Body of pancreas (tissue), 4 donors: ENCODE measurements at regions not wholly inside any gene's neighbourhood (a gene's known extent, or its start where the extent isn't known, plus 50 kb on each side); places are given as distances from the start of the nearest gene placed in this dataset.

Experiments used
- ATAC-seq: fragments of 150-250 bp; one replicate; pipeline ENCODE4 v1.9.1; 2016
- DNase-seq, 4 donors: peaks; one replicate each; pipeline ENCODE4 v3.0.0-alpha.2; 2019
- H3K27ac ChIP-seq, 4 donors: fragments of 200-600 bp; sonication (generic); 1 replicate in 3 of 4; 2 replicates in 1 of 4; pipeline versions ENCODE4 v1.5.1 to v1.6.1; 2016 to 2019; ENCODE audit warnings: mild to moderate bottlenecking in 1 of 4, mixed read lengths in 1 of 4, moderate library complexity in 1 of 4
- H3K27me3 ChIP-seq, 2 donors: fragments of 200-600 bp; sonication (generic); one replicate each; pipeline ENCODE4 v1.6.0; 2016; ENCODE audit warnings: mild to moderate bottlenecking in 1 of 2
- H3K36me3 ChIP-seq, 2 donors: fragments of 200-600 bp; sonication (generic); replicated peaks in 1 of 2; 2 replicates each; pipeline ENCODE4 v1.5.1; 2016; ENCODE audit warnings: low read depth in 2 of 2; ENCODE audit not compliant: insufficient read depth in 1 of 2
- H3K4me1 ChIP-seq: fragments of 200-600 bp; sonication (generic); one replicate; pipeline ENCODE4 v1.6.0; 2016
- H3K4me3 ChIP-seq, 2 donors: fragments of 200-600 bp; sonication (generic); 1 replicate in 1 of 2; 2 replicates in 1 of 2; pipeline ENCODE4 v1.5.1; 2016 to 2019
- H3K9me3 ChIP-seq, 3 donors: fragments of 200-600 bp; sonication (generic); 1 replicate in 2 of 3; 2 replicates in 1 of 3; pipeline ENCODE4 v1.5.1; 2016
- POLR2A ChIP-seq, 3 donors: fragments of 450-650 bp; IDR thresholded peaks; one replicate each; pipeline ENCODE4 v1.6.1; 2016; ENCODE audit warnings: antibody characterized with exemption in 3 of 3, mild to moderate bottlenecking in 2 of 3
- WGBS, 2 donors: methylation state at CpG; one replicate each; pipeline ENCODE4 v1.1.5; 2017; 5-methylcytosine and 5-hydroxymethylcytosine counted together
- intact Hi-C: fragments of 100-400 bp; cut with DNase I; formaldehyde crosslinking; loops from one replicate; pipeline ENCODE4 v1.15.1; 2023
- TF ChIP-seq, protein P1 (sequence below), 7 experiments: fragments of 450-650 bp in 4 of 7; fragments of 200-600 bp in 3 of 7; sonication (generic) in 3 of 7; IDR thresholded peaks; one replicate each; pipeline ENCODE4 v1.5.1; 2016 to 2019; ENCODE audit warnings: antibody characterized with exemption in 7 of 7

DNA sequence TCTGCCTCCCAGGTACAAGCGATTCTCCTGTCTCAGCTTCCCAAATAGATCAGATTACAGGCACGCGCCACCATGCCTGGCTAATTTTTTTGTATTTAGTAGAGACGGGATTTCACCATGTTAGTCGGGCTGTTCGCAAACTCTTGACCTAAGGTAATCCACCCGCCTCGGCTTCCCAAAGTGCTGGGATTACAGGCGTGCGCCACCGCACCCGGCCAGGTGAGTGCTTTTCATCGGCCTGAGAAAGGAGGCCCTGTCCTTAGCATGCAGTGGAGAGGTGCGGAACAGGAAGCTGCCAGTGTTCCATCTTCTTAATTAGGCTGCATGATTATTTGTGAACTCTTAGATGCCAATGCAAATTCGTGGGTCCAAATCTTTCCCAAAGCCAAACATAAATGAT lies 125.7 kb upstream of the THSD7B start:
- Histone ChIP-seq H3K9me3 (no peaks in the 10 kb centered on the region), H3K36me3 (no peaks in the 10 kb centered on the region), H3K4me3 (no peak overlapping the region), H3K27me3 (no peaks in the 10 kb centered on the region), H3K27ac (no peak overlapping the region), H3K4me1 (no peaks in the 10 kb centered on the region)
- 79 to 90% methylated on average over 13 to 15 of the region's 15 CpGs for WGBS, 2 donors
- ATAC-seq (no peak), DNase-seq (no peak)
- intact Hi-C loops: no loop called here
- no peak for TF ChIP-seq POLR2A (IDR thresholded peaks at IDR 0.05)
- TF ChIP-seq, protein P1, sequence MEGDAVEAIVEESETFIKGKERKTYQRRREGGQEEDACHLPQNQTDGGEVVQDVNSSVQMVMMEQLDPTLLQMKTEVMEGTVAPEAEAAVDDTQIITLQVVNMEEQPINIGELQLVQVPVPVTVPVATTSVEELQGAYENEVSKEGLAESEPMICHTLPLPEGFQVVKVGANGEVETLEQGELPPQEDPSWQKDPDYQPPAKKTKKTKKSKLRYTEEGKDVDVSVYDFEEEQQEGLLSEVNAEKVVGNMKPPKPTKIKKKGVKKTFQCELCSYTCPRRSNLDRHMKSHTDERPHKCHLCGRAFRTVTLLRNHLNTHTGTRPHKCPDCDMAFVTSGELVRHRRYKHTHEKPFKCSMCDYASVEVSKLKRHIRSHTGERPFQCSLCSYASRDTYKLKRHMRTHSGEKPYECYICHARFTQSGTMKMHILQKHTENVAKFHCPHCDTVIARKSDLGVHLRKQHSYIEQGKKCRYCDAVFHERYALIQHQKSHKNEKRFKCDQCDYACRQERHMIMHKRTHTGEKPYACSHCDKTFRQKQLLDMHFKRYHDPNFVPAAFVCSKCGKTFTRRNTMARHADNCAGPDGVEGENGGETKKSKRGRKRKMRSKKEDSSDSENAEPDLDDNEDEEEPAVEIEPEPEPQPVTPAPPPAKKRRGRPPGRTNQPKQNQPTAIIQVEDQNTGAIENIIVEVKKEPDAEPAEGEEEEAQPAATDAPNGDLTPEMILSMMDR (IDR thresholded peaks at IDR 0.05): no peak

DNA sequence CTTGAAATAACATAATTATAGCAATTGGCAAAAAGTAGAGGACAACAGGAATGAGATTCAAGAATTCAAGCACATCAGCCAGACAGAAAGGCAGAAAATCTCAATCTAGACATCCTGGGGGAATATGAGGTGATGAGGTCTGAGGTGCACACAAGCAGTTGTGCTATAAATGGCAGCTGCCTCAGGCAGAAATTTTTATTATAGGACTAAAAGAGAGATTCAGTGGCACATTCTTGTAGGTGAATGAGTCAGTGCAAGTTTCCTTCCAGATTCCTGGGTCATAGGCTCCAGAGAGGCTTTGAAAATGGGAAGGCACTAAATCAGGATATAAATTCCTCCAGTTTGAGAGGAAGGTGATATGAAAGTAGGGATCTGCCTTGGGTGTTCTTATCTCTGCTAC lies 127.2 kb upstream of the THSD7B start:
- Histone ChIP-seq H3K9me3 (no peaks in the 10 kb centered on the region), H3K27ac (no peak overlapping the region), H3K27me3 (no peaks in the 10 kb centered on the region), H3K36me3 (no peaks in the 10 kb centered on the region), H3K4me1 (no peaks in the 10 kb centered on the region), H3K4me3 (no peak overlapping the region)
- ATAC-seq (no peak), DNase-seq (no peak)
- TF ChIP-seq, protein P1 (IDR thresholded peaks at IDR 0.05): no peak
- TF ChIP-seq POLR2A (IDR thresholded peaks at IDR 0.05): no peak
- intact Hi-C loops: no loop called here

DNA sequence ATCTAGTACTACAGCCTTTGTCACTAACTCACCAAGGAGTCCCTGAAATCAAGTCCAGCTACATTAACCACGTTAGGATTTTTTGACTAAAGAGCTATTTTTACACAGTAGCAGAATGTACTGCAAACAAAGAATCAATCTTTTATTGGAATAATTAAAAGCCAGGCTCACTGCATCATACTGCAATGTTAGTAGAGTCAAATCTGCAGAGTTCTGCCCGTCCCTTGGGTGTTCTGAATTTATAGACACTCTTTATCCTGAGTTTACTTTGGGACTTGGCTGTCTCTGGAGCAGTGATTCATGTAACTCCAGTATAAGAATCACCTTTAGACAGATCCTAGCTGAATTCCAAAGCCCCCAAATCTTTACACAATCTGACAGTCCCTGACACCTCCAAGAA lies 127.9 kb upstream of the THSD7B start:
- TF ChIP-seq POLR2A (IDR thresholded peaks at IDR 0.05): no peak
- TF ChIP-seq, protein P1 (IDR thresholded peaks at IDR 0.05): no peak

DNA sequence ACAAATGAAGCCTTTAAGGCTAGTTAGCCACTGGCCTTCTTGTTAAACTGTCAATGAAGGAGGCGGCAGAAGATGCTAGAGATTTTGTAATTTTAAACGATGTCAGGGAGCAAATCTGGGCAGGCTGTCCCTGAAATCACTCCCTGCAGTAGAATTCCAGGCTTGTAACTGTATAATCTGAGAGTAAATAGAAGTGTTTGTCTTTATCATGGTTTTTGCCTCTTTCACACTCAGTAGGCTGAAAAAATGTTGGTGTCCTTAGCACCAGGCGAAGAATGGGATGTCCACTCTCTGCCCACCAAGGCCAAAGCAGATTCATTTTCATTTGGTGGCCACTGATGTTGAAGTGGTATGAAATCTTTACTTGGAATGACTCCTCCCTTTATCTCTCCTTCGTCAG lies 136.9 kb upstream of the THSD7B start:
- H3K4me1 ChIP-seq: no peaks in the 10 kb centered on the region
- no peak overlapping the region for H3K4me3 ChIP-seq
- intact Hi-C loops: no loop called here
- 54 to 60% methylated on average over 4 of the region's 4 CpGs for WGBS, 2 donors
- DNase-seq (no peak), ATAC-seq (no peak)
- H3K27ac ChIP-seq: no peak overlapping the region
- TF ChIP-seq, protein P1 (IDR thresholded peaks at IDR 0.05): no peak
- TF ChIP-seq POLR2A (IDR thresholded peaks at IDR 0.05): no peak
- no peaks in the 10 kb centered on the region for H3K9me3 ChIP-seq
- H3K36me3 ChIP-seq: no peaks in the 10 kb centered on the region
- H3K27me3 ChIP-seq: no peaks in the 10 kb centered on the region

More for the DNA sequence above, 127.9 kb upstream of the THSD7B start:
- ATAC-seq: no peak
- no peaks in the 10 kb centered on the region for H3K4me1 ChIP-seq
- H3K9me3 ChIP-seq: no peaks in the 10 kb centered on the region
- no peak for DNase-seq
- WGBS, 2 donors: 35 to 36% methylated on average over 2 of the region's 2 CpGs
- intact Hi-C loops: no loop called here
- no peak overlapping the region for H3K27ac ChIP-seq
- H3K4me3 ChIP-seq: no peak overlapping the region
- no peaks in the 10 kb centered on the region for H3K36me3 ChIP-seq
- H3K27me3 ChIP-seq: no peaks in the 10 kb centered on the region

DNA sequence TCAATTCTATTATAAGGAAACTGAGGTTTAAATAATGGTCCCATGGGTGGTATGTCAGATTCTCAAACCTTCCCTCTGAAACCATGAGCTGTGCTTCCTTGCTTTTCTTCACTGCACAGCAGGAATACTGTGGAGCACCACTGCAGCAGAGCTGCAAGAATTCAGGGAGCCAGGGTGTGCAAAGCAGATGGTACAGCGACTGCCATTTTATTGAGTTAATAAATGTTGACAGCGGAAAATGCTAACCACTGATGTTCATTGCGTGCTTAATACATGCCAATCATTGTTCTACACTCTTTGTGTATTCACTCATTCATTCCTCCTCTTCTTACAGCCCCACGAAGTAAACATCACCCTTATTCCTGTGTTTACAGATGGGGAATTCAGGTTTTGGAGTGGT lies 152.2 kb upstream of the THSD7B start:
- no peak overlapping the region for H3K27ac ChIP-seq
- no peaks in the 10 kb centered on the region for H3K4me1 ChIP-seq
- intact Hi-C loops: no loop called here
- H3K4me3 ChIP-seq: no peak overlapping the region
- no peaks in the 10 kb centered on the region for H3K27me3 ChIP-seq
- TF ChIP-seq, protein P1 (IDR thresholded peaks at IDR 0.05): no peak
- TF ChIP-seq POLR2A (IDR thresholded peaks at IDR 0.05): no peak
- DNase-seq (no peak), ATAC-seq (no peak)
- 31 to 39% methylated on average over 4 of the region's 4 CpGs for WGBS, 2 donors
- no peaks in the 10 kb centered on the region for H3K36me3 ChIP-seq
- H3K9me3 ChIP-seq: no peaks in the 10 kb centered on the region
